HG03097 (cell line): ENCODE measurements at regions not wholly inside any gene's neighbourhood (a gene's known extent, or its start where the extent isn't known, plus 50 kb on each side); places are given as distances from the start of the nearest gene placed in this dataset.
A peak's percentile ranks its signal among the peaks of the same experiment; 100 is the strongest.

Experiments
- ATAC-seq: cut with Tn5 transposase; IDR thresholded peaks from one replicate; pipeline ENCODE4 v1.9.1; 2021; ENCODE audit not compliant: unreplicated experiment, low FRiP score

DNA sequence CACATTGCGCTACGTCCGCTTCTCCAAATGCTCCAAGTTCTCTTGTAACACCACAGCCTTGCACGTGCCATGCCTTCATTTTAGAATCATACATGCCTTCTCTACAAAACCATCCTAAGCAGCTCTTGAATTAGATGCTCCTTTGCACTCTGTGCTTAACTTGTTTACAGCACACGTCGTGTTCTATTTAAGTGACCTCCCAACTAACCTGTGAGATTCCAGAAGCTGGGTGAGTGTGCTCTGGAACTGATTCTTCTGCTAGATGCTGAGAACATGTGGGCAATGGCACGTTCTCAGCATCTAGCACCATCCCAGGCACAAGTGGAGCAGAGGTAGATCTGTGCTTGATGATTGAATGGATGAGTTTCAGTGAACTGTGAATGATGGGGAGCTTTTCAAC, 100.0 kb upstream of the NEDD9 start:
- ATAC-seq, result no peak

DNA sequence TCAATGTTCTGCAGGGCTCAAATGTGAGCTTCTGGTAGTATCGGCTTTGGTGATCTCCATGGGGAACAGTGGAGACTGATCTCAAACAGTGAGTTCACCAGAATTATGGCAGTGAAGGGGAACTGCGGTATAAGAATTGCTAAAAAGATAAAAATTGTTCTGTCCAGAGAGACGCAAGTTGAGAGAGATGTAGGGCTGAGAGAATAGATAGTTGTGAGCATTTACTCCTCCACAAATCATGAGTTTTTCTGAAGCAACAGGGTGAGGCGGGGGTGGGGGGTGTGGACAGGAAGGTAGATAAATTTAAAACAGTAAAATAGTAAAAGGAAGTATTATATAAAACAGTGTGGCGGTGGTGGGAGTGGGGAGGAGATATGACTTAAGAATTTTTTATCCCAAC, 98.6 kb upstream of the NEDD9 start:
- ATAC-seq, result no peak

DNA sequence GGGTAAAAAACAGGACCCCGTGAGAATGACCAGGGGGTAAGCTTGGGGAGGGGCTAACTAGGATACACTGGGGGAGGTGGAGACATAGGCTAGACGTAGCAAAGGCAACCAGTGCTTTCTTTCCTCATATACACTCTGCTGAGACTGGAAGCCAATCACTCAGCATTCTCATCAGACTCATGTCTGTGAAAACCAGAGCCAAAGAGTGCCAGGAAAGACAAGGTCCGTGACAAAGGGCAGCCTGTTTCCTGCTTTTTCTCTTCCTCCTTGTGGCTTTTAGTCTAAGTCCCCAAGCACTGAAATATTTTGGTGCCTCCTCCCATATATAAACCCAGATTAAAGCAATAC, 97.9 kb upstream of the NEDD9 start:
- no peak for ATAC-seq

- no peak for ATAC-seq
These were observed 97.4 kb upstream of the NEDD9 start for GRCh38 chr6:11329726-11330412.

- ATAC-seq, result no peak
These were observed 96.3 kb upstream of the NEDD9 start for GRCh38 chr6:11328613-11329247.

DNA sequence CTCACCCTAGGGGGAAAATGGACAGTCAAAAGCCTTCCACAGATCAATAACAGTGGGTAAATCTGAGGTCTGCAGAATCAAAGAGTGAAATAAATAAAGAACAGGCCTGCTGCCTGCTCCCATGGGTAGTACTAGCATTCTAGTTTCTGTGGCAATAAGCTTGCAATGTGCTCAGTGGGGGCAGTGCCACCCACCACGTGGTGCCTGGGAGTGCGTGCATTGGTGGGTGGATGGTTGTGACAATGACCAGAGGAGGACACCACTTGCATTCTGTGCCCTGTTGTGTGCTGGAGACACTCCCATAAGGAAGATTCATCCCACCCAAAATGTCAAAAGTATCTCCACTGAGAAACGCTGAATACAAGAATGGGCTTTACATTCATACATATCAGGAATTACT, 95.5 kb upstream of the NEDD9 start:
- no peak for ATAC-seq

- no peak for ATAC-seq
These were observed 93.6 kb upstream of the NEDD9 start for GRCh38 chr6:11326116-11326515.

GRCh38 chr6:11324453-11325015, 92.1 kb upstream of the NEDD9 start:
- peak; percentile 46 for ATAC-seq

GRCh38 chr6:11323666-11324452, 91.4 kb upstream of the NEDD9 start:
- ATAC-seq, result no peak

DNA sequence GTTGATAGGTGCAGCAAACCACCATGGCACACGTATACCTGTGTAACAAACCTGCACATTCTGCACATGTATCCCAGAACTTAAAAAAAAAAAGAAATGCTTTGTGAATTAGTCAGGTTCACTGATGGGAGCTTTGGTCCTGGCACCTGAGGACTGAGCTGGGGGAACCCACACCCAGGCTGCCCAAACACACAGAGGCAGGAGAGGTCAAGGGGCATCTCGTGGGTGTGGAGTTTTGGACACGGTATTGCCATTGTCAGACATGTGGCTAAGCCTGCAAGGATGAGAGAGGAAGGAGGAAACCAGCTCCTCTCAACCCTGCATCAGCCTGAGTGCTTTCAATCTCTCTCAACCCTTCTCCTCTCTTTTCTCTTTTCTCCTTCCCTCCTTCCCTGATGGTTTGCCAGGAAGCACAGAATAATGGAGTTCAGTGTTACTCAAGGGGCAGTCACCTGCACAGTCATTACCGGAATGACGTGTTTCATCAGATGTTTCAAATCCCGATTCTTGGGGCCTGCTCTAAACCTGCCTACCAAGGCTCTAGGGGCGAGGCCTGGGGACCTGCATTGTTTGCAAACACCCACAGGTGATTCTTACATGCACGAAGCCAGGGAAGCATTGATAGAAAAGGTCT, 89.9 kb upstream of the NEDD9 start:
- ATAC-seq, result no peak

- ATAC-seq, result no peak
These were observed 88.6 kb upstream of the NEDD9 start for GRCh38 chr6:11320914-11321597.

GRCh38 chr6:11318835-11319813, 86.7 kb upstream of the NEDD9 start:
- no peak for ATAC-seq

GRCh38 chr6:11317885-11318771, 85.7 kb upstream of the NEDD9 start:
- no peak for ATAC-seq

DNA sequence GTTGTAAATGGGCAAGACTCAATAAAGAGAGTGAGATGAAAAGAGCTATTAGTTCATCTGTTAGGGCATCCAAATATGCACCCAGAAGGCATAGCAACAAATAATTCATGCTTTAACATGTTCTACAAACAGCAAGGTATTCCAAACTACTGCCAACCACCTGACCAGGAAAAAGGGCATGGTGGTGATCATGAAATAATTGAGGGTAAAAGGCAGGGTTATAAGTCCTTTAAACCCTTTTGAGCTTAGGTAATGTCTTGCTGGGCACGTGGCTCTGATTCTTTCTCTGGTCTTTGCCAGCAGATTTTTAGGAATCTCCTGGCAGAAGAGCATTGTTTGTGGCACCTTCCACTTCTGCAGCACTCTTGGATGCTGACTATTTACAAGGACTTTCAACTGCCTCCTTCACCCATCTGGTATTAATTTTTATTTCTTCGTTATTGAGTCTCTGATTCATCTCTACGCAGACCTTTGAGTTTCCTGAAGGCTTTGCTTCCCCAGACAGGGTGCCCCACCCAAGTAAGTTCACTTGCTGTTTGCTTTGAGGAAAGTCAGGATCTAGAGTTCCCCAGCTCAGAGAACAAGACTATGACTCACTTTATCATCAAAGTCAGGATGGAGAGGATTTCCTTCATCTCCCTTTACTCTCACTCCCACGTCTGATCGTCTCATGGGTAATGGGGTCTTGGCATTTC, 83.4 kb upstream of the NEDD9 start:
- ATAC-seq, result no peak

- no peak for ATAC-seq
These were observed 80.7 kb upstream of the NEDD9 start for GRCh38 chr6:11313207-11313606.

DNA sequence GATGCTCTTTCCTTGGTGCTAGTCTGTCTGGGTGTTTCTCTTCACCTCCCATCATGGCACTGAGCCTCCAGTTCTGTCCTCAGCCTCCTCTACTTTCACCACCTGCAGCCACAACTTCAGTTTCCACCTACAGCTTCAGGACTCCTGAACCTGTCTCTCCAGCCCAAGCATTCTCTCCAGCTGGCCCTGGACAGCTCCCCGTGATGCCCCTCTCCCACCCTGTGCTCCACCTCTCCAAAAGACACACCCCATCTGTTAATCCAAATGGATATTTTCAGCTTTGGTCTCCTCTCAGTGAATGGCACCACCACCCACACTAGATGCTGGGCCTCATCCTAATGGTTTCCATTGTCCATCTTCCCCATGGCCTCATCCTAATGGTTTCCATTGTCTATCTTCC, 79.5 kb upstream of the NEDD9 start:
- ATAC-seq, result no peak

GRCh38 chr6:11309947-11310665, 77.6 kb upstream of the NEDD9 start:
- ATAC-seq, result no peak
